Stimulated activated naive CD8-positive, alpha-beta T cell treated with anti-CD3 and anti-CD28 coated beads, Interleukin-15, Interleukin-2, amounts not matched to agents 100 U/mL and 50 U/mL, for 24 hours (primary cell): ENCODE measurements at regions not wholly inside any gene's neighbourhood (a gene's known extent, or its start where the extent isn't known, plus 50 kb on each side); places are given as distances from the start of the nearest gene placed in this dataset.
"Not testable (repeated sequence)": the region's sequence is repeated elsewhere in the genome, so short reads cannot be mapped to it uniquely, and the experiment has no call there.

Source experiments
- ATAC-seq: fragments of 150-1000 bp; cut with Tn5 transposase; one replicate; pipeline ENCODE4 v1.10.0; 2021
- DNase-seq: peaks from one replicate; pipeline ENCODE4 v3.0.0; 2021

DNA sequence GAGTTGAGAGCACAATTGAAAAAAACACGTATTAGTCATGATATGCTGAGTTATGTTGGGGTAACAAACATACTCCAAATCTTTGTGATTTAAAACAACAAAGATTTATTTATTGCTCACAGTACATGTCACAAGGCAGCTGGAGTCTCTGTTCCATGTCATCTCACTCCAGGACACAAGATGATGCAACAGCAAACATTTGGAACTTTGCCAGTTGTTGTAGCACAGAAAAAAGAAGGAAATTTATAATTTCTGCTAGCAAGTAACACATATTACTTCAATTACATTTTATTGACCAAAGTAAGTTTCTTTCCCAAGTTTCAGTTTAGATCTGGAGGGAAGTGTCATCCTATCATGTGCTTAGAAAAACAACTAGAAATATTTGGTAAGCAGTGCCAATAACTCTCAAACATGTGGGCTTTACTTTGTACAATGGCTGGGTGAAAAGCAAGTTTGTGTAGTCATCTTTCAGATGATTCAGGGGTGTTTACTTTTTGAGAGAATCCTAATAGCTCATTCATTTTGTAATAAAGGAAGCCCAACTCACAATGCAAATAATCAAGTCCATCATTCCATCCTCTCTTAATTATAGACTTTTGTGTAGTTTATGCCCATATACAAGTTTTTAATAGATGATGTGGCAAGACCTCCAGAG is 452.3 kb downstream of the ZIC3 start:
- no peak for ATAC-seq

DNA sequence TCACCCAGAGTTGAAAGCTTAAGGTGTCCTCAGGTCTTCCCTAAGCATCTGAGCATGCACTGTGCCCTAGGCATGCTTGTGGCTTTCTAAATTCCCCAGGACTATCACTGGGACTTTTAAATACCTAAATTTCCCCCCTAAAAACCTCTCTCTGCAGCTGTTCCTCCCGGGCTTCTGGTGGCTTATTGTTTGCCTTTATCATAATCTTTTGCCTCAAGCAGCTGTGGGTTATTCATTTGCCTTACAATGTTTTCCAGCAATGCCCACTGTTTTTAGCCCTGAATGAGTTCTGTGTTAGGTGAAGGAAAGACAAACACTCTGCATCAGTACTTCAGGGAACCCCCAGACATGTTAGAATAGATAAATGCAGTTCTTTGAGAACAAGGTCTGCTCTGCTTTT is 455.0 kb downstream of the ZIC3 start:
- DNase-seq (no peak), ATAC-seq (no peak)

More for the DNA sequence above, 452.3 kb downstream of the ZIC3 start:
- DNase-seq = no peak

DNA sequence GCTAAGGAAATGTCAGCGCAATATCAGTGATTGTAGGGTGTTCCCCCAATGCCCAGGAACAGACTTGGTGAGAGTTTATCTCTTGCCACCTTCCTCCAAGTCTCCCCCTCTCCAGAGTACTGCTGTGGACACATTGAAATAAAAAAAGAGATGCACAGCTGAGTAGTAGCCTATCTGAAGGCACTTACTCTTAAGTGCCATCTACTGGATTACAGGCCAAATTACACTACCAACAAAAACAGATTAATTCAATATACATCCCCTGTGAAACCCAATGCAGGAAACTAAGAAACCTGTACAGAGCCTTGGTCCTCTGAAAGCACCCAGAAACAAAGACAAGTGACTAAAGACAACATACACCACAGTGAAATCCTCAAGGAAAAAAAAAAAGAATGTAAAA is 460.3 kb downstream of the ZIC3 start:
- no peak for ATAC-seq
- no peak for DNase-seq

DNA sequence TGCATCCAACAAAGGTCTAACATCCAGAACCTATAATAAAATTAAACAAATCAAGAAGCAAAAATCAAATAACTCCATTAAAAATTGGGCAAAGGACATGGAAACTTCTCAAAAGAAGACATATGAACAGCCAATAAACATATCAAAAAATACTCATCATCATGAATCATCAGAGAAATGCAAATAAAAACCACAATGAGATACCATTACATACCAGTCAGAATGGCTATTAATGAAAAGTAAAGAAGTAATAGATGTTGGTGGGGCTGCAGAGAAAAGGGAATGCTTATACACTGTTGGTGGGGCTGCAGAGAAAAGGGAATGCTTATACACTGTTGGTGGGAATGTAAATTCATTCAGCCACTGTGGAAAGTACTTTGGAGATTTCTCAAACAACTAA is 465.8 kb downstream of the ZIC3 start:
- DNase-seq = no peak
- no peak for ATAC-seq

DNA sequence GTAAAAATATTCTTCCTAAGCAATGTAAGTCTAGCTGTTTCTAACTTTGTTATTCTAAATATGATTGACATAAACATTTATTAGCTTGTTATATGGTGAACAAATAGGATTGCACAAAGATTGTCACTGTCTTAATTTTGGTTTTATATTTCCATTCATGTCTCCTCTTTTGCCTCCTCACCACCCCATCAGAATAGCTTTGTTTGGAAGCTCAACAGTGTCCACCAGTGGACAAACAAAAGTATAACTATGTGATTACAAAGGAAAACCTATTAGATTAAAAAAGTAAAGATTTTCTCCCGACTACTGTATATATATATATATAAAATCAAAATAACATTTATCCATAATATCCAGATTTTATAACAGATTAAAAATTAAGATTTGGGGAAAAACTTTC is 468.2 kb downstream of the ZIC3 start:
- ATAC-seq = no peak
- no peak for DNase-seq

DNA sequence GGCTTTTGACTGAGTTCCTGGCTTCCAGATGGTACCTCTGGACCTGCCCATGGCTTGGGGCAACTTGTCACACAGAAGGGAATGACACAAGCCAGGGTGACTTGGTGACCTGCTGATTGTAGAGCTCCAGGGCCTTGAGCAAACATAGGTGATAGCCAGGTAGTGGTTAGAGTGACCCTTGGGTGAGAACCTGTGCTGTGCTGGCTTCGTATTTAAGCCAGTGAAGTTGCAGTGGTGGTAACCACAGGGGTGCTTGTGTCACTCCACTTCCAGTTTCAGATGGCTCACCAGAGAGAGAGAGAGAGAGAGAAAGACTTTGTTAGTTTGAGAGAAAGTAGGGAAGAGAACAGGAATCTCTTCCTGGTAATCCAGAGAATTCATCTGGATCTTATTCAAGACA is 471.6 kb downstream of the ZIC3 start:
- DNase-seq (no peak), ATAC-seq (no peak)

DNA sequence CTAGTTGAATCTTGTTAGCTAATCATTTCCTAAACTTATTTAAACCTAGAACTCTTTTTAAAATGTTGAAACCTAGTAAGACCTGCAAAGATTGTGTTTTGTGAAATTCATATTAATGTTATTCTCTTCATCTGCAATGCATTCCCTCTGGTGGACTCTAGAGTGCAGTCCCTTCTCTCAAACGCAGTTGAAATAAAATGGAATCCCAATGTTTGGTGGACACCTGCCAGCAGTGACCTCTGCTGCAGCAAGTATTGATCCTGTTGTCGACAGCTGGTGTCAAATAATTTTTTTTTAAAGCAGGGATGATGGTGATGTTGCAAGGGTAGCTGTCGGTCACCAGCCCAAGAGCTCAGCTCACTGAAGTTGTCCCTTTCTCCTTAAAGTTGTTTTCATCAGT is 492.0 kb downstream of the ZIC3 start:
- DNase-seq = no peak
- no peak for ATAC-seq

DNA sequence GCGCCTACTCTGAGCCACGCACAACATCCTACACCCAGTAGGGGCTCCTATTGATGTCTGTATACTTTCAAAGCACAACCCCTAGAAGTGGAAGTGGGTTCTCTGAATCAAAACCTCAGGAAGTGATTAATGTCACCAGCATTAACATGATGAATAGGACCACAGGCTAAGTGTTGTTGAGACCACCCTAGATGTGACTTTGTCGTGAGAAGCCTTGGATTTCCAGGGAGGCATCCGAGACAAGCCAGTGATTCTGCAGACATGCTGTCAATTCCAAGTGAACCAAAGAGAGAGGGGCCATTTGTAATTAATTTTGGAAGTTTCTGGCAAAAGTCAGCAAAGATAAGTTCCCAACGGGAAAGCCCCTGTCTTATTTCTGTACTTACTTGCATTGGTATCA is 493.0 kb downstream of the ZIC3 start:
- DNase-seq (no peak), ATAC-seq (no peak)

DNA sequence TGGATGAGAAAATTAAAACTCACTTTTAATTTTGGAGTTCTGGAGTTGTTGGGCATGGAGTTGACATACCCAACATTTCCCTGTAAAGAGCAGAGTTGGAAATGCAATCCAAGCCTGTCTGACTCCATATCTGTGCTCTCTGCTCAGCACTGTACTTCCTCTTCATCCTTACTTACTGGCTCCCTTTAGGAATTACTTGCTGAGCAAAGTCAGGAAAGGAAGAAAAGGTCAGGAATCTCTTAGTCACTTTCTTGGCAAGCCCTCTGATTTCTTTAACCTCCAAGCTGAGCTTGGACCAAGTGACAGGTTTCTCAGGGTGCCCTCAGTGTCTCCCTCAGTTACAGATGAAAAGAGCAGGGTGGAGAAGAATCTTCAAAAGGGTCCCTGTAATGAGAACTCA is 501.5 kb downstream of the ZIC3 start:
- ATAC-seq = no peak
- DNase-seq = no peak

DNA sequence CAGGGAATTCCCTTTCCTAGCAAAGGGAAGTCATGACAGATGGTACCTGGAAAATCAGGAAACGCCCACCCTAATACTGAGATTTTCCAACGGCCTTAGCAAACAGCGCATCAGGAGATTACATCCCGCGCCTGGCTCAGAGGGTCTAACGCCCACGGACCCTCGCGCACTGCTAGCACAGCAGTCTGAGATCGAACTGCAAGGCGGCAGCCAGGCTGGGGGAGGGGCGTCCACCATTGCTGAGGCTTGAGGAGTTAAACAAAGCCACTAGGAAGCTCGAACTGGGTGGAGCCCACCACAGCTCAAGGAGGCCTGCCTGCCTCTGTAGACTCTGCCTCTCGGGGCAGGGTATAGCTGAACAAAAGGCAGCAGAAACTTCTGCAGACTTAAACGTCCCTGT is 507.7 kb downstream of the ZIC3 start:
- DNase-seq (no peak), ATAC-seq (no peak)

DNA sequence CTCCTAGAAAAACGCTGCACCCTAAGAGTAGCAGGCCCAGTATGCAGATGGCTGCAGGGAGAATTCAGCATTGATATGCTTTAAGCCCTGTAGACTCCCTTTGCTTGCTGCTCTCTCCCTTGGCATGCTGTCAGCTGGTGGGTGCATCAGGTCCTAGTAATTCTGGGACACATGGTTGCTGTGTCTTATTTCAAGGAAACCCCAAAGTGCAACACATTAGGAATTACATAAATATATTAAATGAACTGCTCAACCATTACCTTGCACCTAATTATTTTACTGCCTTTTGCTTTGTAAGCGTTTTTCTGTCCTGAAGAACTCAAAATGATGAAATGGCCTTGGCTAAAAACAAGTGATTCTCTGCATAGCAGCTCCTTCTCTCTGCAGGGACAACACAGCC is 516.3 kb downstream of the ZIC3 start:
- no peak for DNase-seq
- ATAC-seq = no peak

DNA sequence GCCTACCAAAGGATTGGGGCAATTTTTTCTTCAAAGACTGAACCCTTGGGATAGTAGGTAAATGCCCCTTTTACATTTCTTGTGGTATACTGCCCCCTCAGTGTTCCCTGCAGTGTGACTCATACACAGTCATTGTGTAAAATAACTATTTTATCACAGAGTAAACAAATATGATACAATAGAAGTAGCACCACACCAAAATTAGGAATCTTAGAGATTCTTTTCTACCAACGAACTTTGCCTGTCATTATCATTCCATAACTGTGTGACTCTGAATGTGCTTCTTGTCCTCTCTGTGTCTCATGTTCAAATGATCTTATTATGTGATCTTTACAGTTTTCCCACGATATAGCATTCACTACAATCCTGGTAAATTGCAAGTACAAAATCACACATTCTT is 517.0 kb downstream of the ZIC3 start:
- DNase-seq = no peak
- ATAC-seq = no peak

DNA sequence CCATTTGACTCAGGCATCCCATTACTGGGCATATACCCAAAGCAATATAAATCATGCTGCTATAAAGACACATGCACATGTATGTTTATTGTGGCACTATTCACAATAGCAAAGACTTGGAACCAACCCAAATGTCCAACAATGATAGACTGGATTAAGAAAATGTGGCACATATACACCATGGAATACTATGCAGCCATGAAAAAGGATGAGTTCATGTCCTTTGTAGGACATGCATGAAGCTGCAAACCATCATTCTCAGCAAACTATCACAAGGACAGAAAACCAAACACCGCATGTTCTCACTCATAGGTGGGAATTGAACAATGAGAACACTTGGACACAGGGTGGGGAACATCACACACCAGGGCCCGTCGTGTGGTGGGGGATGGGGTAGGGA is 545.0 kb downstream of the ZIC3 start:
- ATAC-seq, DNase-seq: not testable (repeated sequence)

DNA sequence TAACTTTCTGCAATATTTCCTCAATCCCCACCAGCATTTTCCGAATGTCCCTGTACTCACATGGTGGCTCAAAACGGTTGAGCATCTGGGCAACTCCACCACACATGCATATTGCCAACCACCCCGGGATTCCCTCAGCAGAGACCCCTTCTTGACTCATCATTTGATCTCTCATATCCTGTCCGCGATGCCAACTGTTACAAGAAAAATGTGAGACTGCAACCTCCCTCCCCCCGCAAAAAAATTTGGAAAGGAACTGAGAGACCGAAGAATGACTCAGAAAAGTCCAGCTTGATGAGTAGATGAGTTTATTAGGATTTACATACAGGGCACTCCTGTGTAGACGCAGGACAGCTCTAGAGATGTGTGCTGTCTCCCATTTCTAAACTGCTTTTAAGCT is 561.4 kb downstream of the ZIC3 start:
- DNase-seq = no peak
- ATAC-seq = no peak

DNA sequence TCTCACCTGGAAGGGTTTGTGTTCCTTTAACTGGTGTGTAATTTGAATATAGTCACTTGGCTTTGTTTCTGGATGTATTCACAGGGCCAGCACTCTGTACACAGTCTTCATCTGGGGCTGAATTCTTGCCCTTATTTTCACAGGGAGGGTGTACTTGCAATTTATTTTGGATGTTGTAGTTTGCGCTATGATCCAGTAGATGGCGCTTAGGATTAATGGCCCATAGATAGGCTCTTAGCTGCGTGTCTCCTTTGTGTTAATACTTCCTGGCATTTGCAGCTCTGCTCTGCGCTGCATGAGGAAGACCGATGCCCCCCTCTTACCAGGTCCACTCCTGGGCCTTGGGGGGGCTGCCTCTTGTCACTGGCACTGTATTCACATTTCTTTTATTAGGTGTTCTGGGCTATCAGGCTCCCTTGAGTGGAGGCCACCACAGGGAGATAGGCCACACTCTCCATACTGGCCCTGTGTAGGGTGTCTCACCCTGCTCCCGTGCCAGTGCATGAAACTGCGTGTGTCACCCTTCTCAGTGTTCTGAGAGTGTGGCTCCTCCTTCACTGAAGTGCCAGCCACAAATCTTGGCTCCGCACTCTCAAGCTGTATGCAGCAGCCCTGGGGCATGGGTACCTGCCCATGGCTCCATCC is 562.2 kb downstream of the ZIC3 start:
- ATAC-seq = no peak
- peak; percentile 3 for DNase-seq

DNA sequence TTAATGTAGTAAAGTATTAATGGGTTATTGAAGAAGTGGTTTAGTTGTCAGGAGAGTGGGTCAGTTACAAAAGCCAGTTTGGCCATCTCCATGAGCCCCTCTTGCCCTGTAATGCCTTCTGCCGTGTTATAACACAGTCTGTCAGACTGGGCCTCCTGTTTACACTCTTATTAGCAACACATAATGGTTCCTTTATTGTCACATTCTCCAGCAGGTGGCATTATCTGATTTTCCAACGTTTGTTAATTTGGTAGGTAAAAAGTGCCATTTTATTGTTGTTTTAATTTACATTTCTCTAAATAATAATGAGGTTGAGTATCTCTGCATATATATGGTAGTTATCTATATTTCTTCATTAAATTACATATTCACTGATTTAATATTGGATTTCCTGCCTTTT is 560.8 kb downstream of the FGF13 start:
- no peak for DNase-seq
- no peak for ATAC-seq

DNA sequence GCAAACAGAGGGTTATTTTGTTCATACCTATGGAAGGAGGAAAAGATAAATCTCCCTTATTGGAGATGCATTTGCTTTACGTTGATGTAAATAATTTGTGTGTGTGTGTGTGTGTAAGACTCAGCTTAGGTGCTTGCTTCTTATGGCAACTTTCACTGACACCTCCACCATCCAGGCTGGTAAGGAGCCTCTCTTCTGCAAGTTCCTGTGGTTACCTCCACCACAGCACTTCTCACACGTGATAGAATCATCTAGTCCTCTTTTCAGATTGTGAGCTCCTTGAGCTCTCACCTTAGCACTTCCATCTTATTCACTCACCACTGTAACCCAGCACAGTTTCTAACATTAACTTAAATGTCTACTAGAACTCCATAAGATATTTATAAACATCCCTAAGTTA is 553.7 kb downstream of the FGF13 start:
- ATAC-seq (no peak), DNase-seq (no peak)

DNA sequence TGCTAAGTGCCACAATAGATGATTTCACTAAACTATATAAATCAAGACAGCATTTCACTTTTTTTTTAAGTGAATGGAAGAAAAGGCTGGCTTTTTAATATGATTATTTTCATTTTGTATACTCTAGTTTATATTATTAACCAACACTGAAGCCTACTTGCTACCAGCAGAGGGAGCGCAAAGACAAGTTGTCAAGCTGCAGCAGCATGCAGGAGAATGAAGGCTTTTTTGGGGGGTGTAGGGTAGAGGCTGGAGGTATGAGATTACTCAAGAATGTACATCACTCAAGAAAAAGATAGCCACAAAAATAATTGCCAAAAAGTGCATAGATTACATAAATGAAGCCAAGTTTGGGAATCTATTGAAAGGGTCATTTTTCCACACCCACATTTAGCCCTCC is 519.5 kb downstream of the FGF13 start:
- DNase-seq (no peak), ATAC-seq (no peak)

DNA sequence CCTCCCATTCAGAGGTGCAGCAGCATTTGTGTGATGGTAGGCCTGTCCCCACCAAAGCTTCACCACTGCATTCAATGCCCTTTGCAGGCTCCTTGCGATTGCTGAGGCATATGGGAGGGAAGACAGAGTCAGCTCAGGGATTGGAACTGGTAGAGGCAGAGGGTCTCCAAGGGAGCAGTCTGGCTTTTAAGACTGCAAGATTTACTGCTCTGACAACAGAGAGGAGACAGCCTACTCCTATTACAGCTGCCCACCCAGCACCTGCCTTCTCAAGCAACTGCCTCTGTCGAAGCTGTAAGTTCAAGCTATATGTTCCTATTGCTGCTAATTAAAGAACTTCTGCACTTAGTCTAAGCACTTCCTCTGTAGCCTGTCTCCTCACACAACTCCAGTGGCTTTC is 481.8 kb downstream of the FGF13 start:
- DNase-seq (no peak), ATAC-seq (no peak)

DNA sequence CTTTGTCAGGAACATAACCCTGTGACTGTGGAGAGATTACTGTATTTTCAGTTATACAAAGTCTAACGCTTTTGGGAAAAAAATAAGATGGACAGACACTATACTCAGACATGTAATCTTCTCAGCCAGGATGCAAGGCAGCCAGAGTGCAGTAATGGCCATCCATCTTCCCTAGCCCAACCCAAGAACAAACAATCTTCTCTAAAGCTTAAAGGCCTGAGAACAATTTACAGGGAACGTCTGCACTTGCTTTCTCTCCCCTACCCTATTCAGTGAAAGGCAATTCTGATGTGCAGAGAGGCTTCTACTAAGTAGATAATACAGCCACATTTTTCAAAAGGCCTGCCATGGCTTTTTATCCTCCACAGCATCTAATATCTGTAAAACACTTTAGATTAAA is 471.3 kb downstream of the FGF13 start:
- ATAC-seq (no peak), DNase-seq (no peak)

DNA sequence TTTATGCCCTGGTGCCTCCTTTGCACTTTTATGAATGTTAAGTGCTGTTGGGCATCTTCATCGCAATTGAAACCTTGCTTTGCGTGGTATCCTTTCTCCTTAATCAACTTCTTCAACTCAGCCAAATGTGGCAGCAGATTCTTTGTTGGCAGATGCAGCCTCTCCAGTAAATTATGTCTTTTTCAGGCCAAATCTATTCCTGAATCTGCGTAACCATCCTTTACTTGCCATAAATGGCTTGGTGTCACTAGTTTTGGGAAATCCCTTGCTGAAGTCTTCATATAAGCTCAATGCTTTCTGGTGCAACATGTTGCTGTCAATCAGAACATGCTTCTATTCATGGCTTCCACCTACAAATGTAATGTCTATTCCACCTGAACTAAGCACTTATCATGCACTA is 457.5 kb downstream of the FGF13 start:
- no peak for ATAC-seq
- no peak for DNase-seq

DNA sequence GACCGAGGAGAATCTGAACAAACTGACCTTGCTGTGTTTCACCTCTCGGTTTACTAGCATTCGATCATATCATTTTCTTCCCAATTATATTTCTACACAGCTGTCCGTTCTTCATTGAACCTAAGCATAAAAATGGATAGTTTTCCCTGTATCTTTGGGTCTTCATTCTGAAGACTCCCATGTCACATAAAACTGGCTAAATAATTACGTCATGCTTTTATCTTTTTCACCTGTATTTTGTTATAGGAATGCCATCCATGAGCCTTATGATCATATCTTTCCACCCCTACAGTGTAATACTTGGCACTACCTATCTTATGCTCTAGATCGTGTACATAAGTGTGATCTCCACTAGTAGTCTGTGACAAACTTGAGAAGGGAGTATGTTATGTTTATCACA is 456.1 kb downstream of the FGF13 start:
- no peak for ATAC-seq

DNA sequence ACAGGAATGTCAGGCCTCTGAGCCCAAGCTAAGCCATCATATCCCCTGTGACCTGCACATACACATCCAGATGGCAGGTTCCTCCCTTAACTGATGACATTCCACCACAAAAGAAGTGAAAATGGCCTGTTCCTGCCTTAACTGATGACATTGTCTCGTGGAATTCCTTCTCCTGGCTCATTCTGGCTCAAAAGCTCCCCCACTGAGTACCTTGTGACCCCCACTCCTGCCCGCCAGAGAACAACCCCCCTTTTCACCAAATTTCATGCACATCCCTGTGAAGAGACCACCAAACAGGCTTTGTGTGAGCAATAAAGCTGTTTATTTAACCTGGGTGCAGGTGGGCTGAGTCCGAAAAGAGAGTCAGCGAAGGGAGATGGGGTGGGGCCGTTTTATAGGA is 447.4 kb downstream of the FGF13 start:
- not testable (repeated sequence) for DNase-seq, ATAC-seq

More for the DNA sequence above, 456.1 kb downstream of the FGF13 start:
- no peak for DNase-seq

DNA sequence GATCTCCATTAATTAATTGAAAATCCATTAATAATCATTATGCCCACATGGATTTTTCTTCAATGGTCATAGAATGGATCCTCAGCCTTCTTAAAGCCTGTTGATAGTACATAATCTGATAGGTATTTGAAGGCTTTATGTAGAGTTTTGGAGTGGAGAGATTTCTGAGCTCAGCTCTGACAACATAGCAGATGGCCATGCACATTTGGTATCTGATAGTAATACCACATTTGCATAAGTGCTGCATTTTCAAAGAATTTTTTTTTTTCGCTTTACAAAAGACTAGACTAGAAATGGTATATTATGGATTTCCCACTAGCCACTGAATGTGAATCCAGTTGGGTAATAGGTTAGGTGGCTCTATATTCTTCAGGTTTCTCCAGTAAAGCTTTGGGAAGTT is 440.6 kb downstream of the FGF13 start:
- DNase-seq = no peak
- no peak for ATAC-seq
